VCaP (cell line): ENCODE measurements at regions not wholly inside any gene's neighbourhood (a gene's known extent, or its start where the extent isn't known, plus 50 kb on each side); places are given as distances from the start of the nearest gene placed in this dataset.

Experiments used
- H3K27ac ChIP-seq: fragments of 450-650 bp; 2 replicates; pipeline ENCODE4 v1.5.1; 2017
- TF ChIP-seq, protein P1 (sequence below): fragments of 450-650 bp; conservative IDR thresholded peaks from 2 replicates; pipeline ENCODE4 v1.5.1; 2017; ENCODE audit warnings: mild to moderate bottlenecking, moderate library complexity

- H3K27ac ChIP-seq, result no peak overlapping the region
- TF ChIP-seq, protein P1, sequence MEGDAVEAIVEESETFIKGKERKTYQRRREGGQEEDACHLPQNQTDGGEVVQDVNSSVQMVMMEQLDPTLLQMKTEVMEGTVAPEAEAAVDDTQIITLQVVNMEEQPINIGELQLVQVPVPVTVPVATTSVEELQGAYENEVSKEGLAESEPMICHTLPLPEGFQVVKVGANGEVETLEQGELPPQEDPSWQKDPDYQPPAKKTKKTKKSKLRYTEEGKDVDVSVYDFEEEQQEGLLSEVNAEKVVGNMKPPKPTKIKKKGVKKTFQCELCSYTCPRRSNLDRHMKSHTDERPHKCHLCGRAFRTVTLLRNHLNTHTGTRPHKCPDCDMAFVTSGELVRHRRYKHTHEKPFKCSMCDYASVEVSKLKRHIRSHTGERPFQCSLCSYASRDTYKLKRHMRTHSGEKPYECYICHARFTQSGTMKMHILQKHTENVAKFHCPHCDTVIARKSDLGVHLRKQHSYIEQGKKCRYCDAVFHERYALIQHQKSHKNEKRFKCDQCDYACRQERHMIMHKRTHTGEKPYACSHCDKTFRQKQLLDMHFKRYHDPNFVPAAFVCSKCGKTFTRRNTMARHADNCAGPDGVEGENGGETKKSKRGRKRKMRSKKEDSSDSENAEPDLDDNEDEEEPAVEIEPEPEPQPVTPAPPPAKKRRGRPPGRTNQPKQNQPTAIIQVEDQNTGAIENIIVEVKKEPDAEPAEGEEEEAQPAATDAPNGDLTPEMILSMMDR, result no peak
Measured at GRCh38 chr4:14236359-14236758, 608.8 kb upstream of the BOD1L1 start.

- TF ChIP-seq, protein P1, result no peak
- H3K27ac ChIP-seq, result no peak overlapping the region
Measured at GRCh38 chr4:14237911-14238310, 610.4 kb upstream of the BOD1L1 start.

DNA sequence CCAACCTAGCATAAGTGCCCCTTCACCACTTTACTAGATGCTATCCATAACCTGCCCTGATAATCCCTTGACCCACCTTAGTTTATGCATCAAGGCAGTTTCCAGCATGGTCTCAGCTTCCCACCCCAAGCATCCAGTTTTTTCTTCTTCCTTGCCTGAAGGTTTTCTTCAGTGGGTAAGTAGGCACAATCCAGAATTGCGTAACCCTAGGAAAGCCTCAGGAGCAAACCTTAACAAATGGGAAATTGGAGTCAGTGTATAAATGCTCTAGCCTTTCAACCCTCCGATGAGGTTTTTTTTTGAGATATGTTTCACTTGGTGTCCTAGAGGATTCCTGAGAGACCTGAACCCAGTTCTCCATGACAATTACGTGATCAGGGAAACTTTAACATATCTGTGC lies 614.0 kb upstream of the BOD1L1 start:
- no peak overlapping the region for H3K27ac ChIP-seq

DNA sequence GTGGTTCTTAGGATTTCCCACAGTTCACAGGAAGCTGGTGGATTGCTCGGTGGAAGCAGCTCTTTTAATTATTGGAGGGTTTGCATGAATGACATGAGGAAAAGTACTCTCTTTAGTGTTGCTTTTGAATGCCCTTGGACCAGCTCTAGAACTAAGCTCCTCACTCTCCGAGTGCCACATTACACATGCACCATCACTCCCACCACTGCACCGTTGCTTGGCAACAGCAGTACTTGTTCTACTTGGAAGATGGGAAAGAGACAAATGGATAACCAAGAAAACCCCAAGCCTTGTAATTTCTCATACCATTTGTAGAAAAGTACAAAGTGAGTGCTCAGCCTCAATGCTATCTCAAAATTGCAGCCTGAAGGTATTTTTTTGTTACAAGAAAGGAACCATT lies 620.2 kb upstream of the BOD1L1 start:
- H3K27ac ChIP-seq, result no peak overlapping the region
- TF ChIP-seq, protein P1, result no peak

More for the DNA sequence above, 614.0 kb upstream of the BOD1L1 start:
- TF ChIP-seq, protein P1, result no peak

- TF ChIP-seq, protein P1, result no peak
- no peak overlapping the region for H3K27ac ChIP-seq
Measured at GRCh38 chr4:14249226-14249625, 621.7 kb upstream of the BOD1L1 start.

DNA sequence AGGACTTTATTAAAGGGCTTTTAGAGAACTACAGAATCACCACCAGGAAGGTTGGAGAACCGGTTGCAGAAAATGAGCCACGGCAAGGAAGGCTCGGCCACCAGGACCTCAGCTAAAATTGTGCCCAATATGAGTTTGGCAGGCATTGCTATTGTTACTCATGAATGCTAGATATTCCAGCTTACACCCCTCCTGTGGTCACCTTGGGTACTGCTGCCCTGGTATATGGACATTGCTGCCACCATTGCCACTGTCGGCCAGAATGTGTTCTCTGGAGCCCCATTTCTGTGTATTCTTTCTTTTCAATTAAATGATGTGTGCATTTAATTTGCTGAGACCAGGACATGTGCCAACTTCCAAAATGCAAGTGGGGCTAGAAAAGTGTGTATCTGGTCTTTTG lies 626.7 kb upstream of the BOD1L1 start:
- H3K27ac ChIP-seq, result no peak overlapping the region
- TF ChIP-seq, protein P1, result peak; percentile 71

DNA sequence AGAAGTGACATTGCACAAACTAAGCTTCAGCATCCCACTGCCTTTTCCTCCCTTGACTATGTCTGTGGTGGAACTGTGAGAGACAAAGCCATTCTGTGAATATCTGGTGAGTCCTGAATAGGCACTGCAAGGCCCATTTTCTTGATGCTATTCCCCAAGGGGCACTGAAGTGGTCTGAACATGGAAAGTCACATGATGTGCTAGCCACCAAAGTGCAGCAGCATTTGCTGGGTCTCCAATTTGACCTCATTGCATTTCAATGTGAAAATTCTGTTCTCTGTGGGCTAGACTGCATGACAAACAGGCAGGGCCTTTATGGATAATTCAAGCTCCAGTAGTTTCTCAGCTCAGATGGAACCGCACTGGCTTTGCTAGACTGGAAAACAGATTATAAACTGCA lies 627.4 kb upstream of the BOD1L1 start:
- no peak overlapping the region for H3K27ac ChIP-seq
- TF ChIP-seq, protein P1, result no peak

DNA sequence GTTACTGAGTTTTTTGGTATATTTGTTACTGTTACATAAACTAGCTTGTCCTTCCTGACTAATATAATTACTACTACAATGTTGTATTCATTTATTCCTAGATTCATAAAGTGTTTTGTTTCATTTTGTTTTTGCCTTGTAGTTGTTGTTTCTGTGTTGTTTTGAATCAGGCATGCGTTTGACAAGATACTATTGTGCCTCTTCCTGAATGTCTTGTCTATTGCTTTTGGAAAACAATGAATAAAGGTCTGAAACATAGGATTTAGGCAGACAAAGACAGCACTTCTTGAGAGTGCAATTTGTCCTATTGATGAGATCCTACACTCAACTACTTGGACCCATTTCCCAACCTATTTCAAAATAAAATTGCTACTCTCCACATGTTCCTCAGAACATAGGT lies 630.4 kb upstream of the BOD1L1 start:
- TF ChIP-seq, protein P1, result no peak
- no peak overlapping the region for H3K27ac ChIP-seq
